HG03196 (cell line): ENCODE measurements at regions not wholly inside any gene's neighbourhood (a gene's known extent, or its start where the extent isn't known, plus 50 kb on each side); places are given as distances from the start of the nearest gene placed in this dataset.
"Not testable (repeated sequence)": the region's sequence is repeated elsewhere in the genome, so short reads cannot be mapped to it uniquely, and the experiment has no call there.

ENCODE experiments used
- ATAC-seq: cut with Tn5 transposase; IDR thresholded peaks from one replicate; pipeline ENCODE4 v1.9.1; 2021; ENCODE audit not compliant: unreplicated experiment

GRCh38 chr21:35711213-35711612, 349.1 kb downstream of the SETD4 start:
- ATAC-seq: no peak

GRCh38 chr21:35709990-35710389, 350.3 kb downstream of the SETD4 start:
- ATAC-seq: not testable (repeated sequence)

GRCh38 chr21:35705888-35706287, 354.4 kb downstream of the SETD4 start:
- ATAC-seq: no peak

- ATAC-seq: no peak
These were observed 355.0 kb downstream of the SETD4 start for GRCh38 chr21:35705237-35705887.

GRCh38 chr21:35703704-35704103, 356.6 kb downstream of the SETD4 start:
- no peak for ATAC-seq

GRCh38 chr21:35699361-35699760, 361.0 kb downstream of the SETD4 start:
- ATAC-seq: no peak

GRCh38 chr21:35697321-35697808, 363.0 kb downstream of the SETD4 start:
- no peak for ATAC-seq

GRCh38 chr21:35696644-35697043, 363.7 kb downstream of the SETD4 start:
- ATAC-seq: no peak

- ATAC-seq: no peak
These were observed 368.0 kb downstream of the SETD4 start for GRCh38 chr21:35692311-35692710.

GRCh38 chr21:35690436-35690835, 369.9 kb downstream of the SETD4 start:
- ATAC-seq: no peak

- ATAC-seq: no peak
These were observed 374.2 kb downstream of the SETD4 start for GRCh38 chr21:35686156-35686555.

- no peak for ATAC-seq
These were observed 376.5 kb downstream of the SETD4 start for GRCh38 chr21:35683664-35684304.

- ATAC-seq: no peak
These were observed 377.3 kb downstream of the SETD4 start for GRCh38 chr21:35682904-35683549.

GRCh38 chr21:35681946-35682345, 378.4 kb downstream of the SETD4 start:
- ATAC-seq: no peak

GRCh38 chr21:35679076-35679475, 381.2 kb downstream of the SETD4 start:
- ATAC-seq: no peak

- no peak for ATAC-seq
These were observed 381.9 kb downstream of the SETD4 start for GRCh38 chr21:35678393-35678792.

- no peak for ATAC-seq
These were observed 383.0 kb downstream of the SETD4 start for GRCh38 chr21:35677298-35677841.

GRCh38 chr21:35674895-35675470, 385.3 kb downstream of the SETD4 start:
- no peak for ATAC-seq

GRCh38 chr21:35674091-35674671, 386.1 kb downstream of the SETD4 start:
- ATAC-seq: no peak

- no peak for ATAC-seq
These were observed 388.0 kb downstream of the SETD4 start for GRCh38 chr21:35672313-35672712.

- no peak for ATAC-seq
These were observed 395.6 kb downstream of the SETD4 start for GRCh38 chr21:35664683-35665082.
